H1 (cell line): ENCODE measurements at regions not wholly inside any gene's neighbourhood (a gene's known extent, or its start where the extent isn't known, plus 50 kb on each side); places are given as distances from the start of the nearest gene placed in this dataset.

Source experiments
- CTCF ChIA-PET: fragments of 300-600 bp; sonication (Branson Sonifier 250); formaldehyde crosslinking; loops from one replicate; lab custom pipeline; 2021; ENCODE audit not compliant: partially characterized antibody; lab: Charles Lee
- POLR2A ChIA-PET: fragments of 300-600 bp; sonication (Branson Sonifier 250); formaldehyde crosslinking; loops from one replicate; lab custom pipeline; 2021; ENCODE audit warnings: inconsistent platforms; ENCODE audit not compliant: partially characterized antibody; lab: Charles Lee
- DNase-seq, 2 experiments: peaks; one replicate each; pipeline versions ENCODE4 v3.0.0 to v3.0.0-alpha.2; 2010 to 2022; ENCODE audit warnings: low spot score in 2 of 2, low read depth in 1 of 2, mixed read lengths in 1 of 2
- FAIRE-seq: peaks from 2 replicates; lab custom pipeline; 2011; peaks lifted over from hg19 to GRCh38; lab: Jason Lieb, UNC
- H2AFZ ChIP-seq: 2 replicates; pipeline ENCODE4 v1.8.1; 2012; ENCODE audit warnings: low read length, inconsistent platforms
- H2AK5ac ChIP-seq: 2 replicates; pipeline ENCODE4 v1.6.1; 2013; ENCODE audit warnings: low read depth, low read length
- H2BK120ac ChIP-seq: replicated peaks from 2 replicates; pipeline ENCODE3; 2013; ENCODE audit warnings: low read depth, low read length, inconsistent platforms
- H2BK12ac ChIP-seq: 2 replicates; pipeline ENCODE4 v1.6.1; 2013; ENCODE audit warnings: low read depth, low read length
- H2BK15ac ChIP-seq: 2 replicates; pipeline ENCODE4 v1.6.1; 2013; ENCODE audit warnings: low read length
- H2BK20ac ChIP-seq: 2 replicates; pipeline ENCODE4 v1.6.1; 2013; ENCODE audit warnings: low read length
- H2BK5ac ChIP-seq: 2 replicates; pipeline ENCODE4 v1.6.1; 2013; ENCODE audit warnings: low read depth, low read length
- H3K14ac ChIP-seq: 2 replicates; pipeline ENCODE4 v1.6.1; 2013; ENCODE audit warnings: inconsistent platforms; ENCODE audit not compliant: insufficient read length
- H3K18ac ChIP-seq: 2 replicates; pipeline ENCODE4 v1.6.1; 2013; ENCODE audit warnings: low read length; ENCODE audit errors: extremely low read depth
- H3K23ac ChIP-seq: 2 replicates; pipeline ENCODE4 v1.6.1; 2013; ENCODE audit warnings: inconsistent platforms; ENCODE audit not compliant: insufficient read length
- H3K23me2 ChIP-seq: 2 replicates; pipeline ENCODE4 v1.6.1; 2013; ENCODE audit warnings: low read depth, low read length
- H3K27ac ChIP-seq: 2 replicates; pipeline ENCODE4 v1.6.1; 2011; ENCODE audit warnings: low read depth, low read length, inconsistent platforms
- H3K27me3 ChIP-seq, 4 experiments: replicated peaks in 1 of 4; 1 replicate in 1 of 4; 2 replicates in 3 of 4; pipeline versions ENCODE4 v1.6.1 to v1.8.1; 2011 to 2013; ENCODE audit warnings: low read length in 3 of 4, mild to moderate bottlenecking in 3 of 4, inconsistent platforms in 2 of 4, mixed read lengths in 2 of 4, moderate library complexity in 1 of 4; ENCODE audit not compliant: control insufficient read depth in 3 of 4, insufficient read depth in 3 of 4; ENCODE audit errors: extremely low read depth in 1 of 4
- H3K36me3 ChIP-seq, 4 experiments: 2 replicates each; pipeline versions ENCODE4 v1.6.1 to v1.8.1; 2011 to 2013; ENCODE audit warnings: mild to moderate bottlenecking in 4 of 4, low read length in 3 of 4, moderate library complexity in 2 of 4, control low read depth in 1 of 4, inconsistent platforms in 1 of 4; ENCODE audit not compliant: insufficient read depth in 4 of 4, control insufficient read depth in 2 of 4
- H3K4ac ChIP-seq: replicated peaks from 2 replicates; pipeline ENCODE3; 2013; ENCODE audit warnings: low read length, low read depth, mixed read lengths, inconsistent platforms; ENCODE audit not compliant: insufficient read length
- H3K4me1 ChIP-seq, 4 experiments: replicated peaks in 1 of 4; 1 replicate in 1 of 4; 2 replicates in 3 of 4; pipeline versions ENCODE4 v1.6.1 to v1.8.1; 2011 to 2013; ENCODE audit warnings: low read length in 3 of 4, inconsistent platforms in 2 of 4, mixed read lengths in 1 of 4; ENCODE audit not compliant: insufficient read depth in 4 of 4, control insufficient read depth in 3 of 4
- H3K4me2 ChIP-seq, 2 experiments: 2 replicates each; pipeline versions ENCODE4 v1.6.1 to v1.8.1; 2011 to 2013; ENCODE audit warnings: low read depth in 2 of 2, low read length in 2 of 2, control low read depth in 1 of 2, inconsistent platforms in 1 of 2, mild to moderate bottlenecking in 1 of 2; ENCODE audit not compliant: insufficient read depth in 1 of 2
- H3K4me3 ChIP-seq, 4 experiments: fragments of 200-600, 300-600 bp in 1 of 4; sonication (generic), shearing (Covaris generic), sonication (Bioruptor Twin) in 1 of 4; 2 replicates each; pipeline versions ENCODE4 v1.5.1 to v1.8.1; 2011 to 2016; ENCODE audit warnings: low read length in 4 of 4, low read depth in 3 of 4, control low read depth in 2 of 4, inconsistent platforms in 2 of 4, mild to moderate bottlenecking in 2 of 4, mixed read lengths in 1 of 4, moderate library complexity in 1 of 4; ENCODE audit not compliant: insufficient read depth in 2 of 4; ENCODE audit errors: extremely low read depth in 1 of 4
- H3K56ac ChIP-seq: replicated peaks from 2 replicates; pipeline ENCODE3; 2013; ENCODE audit warnings: low read depth, mild to moderate bottlenecking, mixed read lengths, low read length, inconsistent platforms; ENCODE audit not compliant: insufficient read length
- H3K79me1 ChIP-seq: 2 replicates; pipeline ENCODE4 v1.6.1; 2013; ENCODE audit warnings: low read depth, low read length, control low read depth
- H3K79me2 ChIP-seq, 2 experiments: 2 replicates each; pipeline versions ENCODE4 v1.6.1 to v1.8.1; 2012 to 2013; ENCODE audit warnings: low read length in 2 of 2, mild to moderate bottlenecking in 2 of 2, inconsistent platforms in 1 of 2; ENCODE audit not compliant: insufficient read depth in 2 of 2, control insufficient read depth in 1 of 2
- H3K9ac ChIP-seq, 4 experiments: replicated peaks in 1 of 4; 1 replicate in 1 of 4; 2 replicates in 3 of 4; pipeline versions ENCODE4 v1.6.1 to v1.8.1; 2011 to 2013; ENCODE audit warnings: low read depth in 3 of 4, low read length in 3 of 4, control low read depth in 2 of 4, mild to moderate bottlenecking in 2 of 4, moderate library complexity in 2 of 4, inconsistent platforms in 1 of 4; ENCODE audit errors: extremely low read depth in 1 of 4
- H3K9me3 ChIP-seq, 2 experiments: 2 replicates each; pipeline versions ENCODE4 v1.6.1 to v1.8.1; 2012 to 2013; ENCODE audit warnings: mild to moderate bottlenecking in 2 of 2, moderate library complexity in 2 of 2, control low read depth in 1 of 2, inconsistent platforms in 1 of 2, low read depth in 1 of 2, low read length in 1 of 2, mixed read lengths in 1 of 2; ENCODE audit not compliant: insufficient read depth in 2 of 2
- H4K20me1 ChIP-seq, 2 experiments: replicated peaks in 1 of 2; 2 replicates each; pipeline versions ENCODE3 to v1.8.1; 2011 to 2013; ENCODE audit warnings: inconsistent platforms in 2 of 2, low read length in 2 of 2, mild to moderate bottlenecking in 1 of 2; ENCODE audit not compliant: insufficient read depth in 2 of 2, control insufficient read depth in 1 of 2
- H4K5ac ChIP-seq: 2 replicates; pipeline ENCODE4 v1.6.1; 2013; ENCODE audit warnings: low read length, low read depth, mixed read lengths, inconsistent platforms; ENCODE audit not compliant: insufficient read length
- H4K8ac ChIP-seq: 2 replicates; pipeline ENCODE4 v1.8.0; 2013; ENCODE audit warnings: mild to moderate bottlenecking, moderate library complexity, low read length, inconsistent platforms; ENCODE audit not compliant: insufficient read depth; ENCODE audit errors: extremely low read depth
- H4K91ac ChIP-seq: replicated peaks from 2 replicates; pipeline ENCODE3; 2013; ENCODE audit warnings: low read length, mixed read lengths, inconsistent platforms; ENCODE audit not compliant: insufficient read length
- EZH2 ChIP-seq: fragments of 200-600 bp; sonication (generic); IDR thresholded peaks from 2 replicates; pipeline ENCODE4 v1.7.1; 2012; ENCODE audit warnings: low read depth, mild to moderate bottlenecking, moderate library complexity, low read length, inconsistent platforms; ENCODE audit not compliant: severe bottlenecking
- GABPA ChIP-seq: IDR thresholded peaks from 2 replicates; pipeline ENCODE4 v1.6.1; 2011; ENCODE audit warnings: mild to moderate bottlenecking, low read length, moderate library complexity, borderline replicate concordance; ENCODE audit not compliant: insufficient read depth
- GTF2F1 ChIP-seq: IDR thresholded peaks from 2 replicates; pipeline ENCODE4 v1.6.1; 2012; ENCODE audit warnings: low read depth, low read length, improper control_type of control experiment, borderline replicate concordance
- KDM1A ChIP-seq: fragments of 200-600, 300-600 bp; sonication (generic); IDR thresholded peaks from 2 replicates; pipeline ENCODE4 v1.7.1; 2016; ENCODE audit warnings: mild to moderate bottlenecking, low read length, borderline replicate concordance
- KDM4A ChIP-seq: IDR thresholded peaks from one replicate; pipeline ENCODE4 v1.7.1; 2012; ENCODE audit warnings: low read depth, mild to moderate bottlenecking, moderate library complexity, low read length, inconsistent platforms; ENCODE audit not compliant: severe bottlenecking
- NRF1 ChIP-seq: IDR thresholded peaks from 2 replicates; pipeline ENCODE4 v1.6.1; 2011; ENCODE audit warnings: mild to moderate bottlenecking, low read depth, low read length, improper control_type of control experiment
- PHF8 ChIP-seq: fragments of 200-600 bp; sonication (generic); conservative IDR thresholded peaks from 2 replicates; pipeline ENCODE4 v1.7.1; 2012; ENCODE audit warnings: low read depth, mild to moderate bottlenecking, inconsistent platforms, low read length, moderate library complexity
- POLR2A ChIP-seq, 2 experiments: IDR thresholded peaks; 1 replicate in 1 of 2; 2 replicates in 1 of 2; pipeline ENCODE4 v1.6.1; 2011; ENCODE audit warnings: low read depth in 2 of 2, low read length in 2 of 2, mild to moderate bottlenecking in 2 of 2; ENCODE audit errors: control extremely low read depth in 1 of 2
- POLR2AphosphoS5 ChIP-seq: IDR thresholded peaks from 2 replicates; pipeline ENCODE4 v1.6.1; 2011; ENCODE audit warnings: low read depth, low read length
- RBBP5 ChIP-seq: IDR thresholded peaks from 2 replicates; pipeline ENCODE4 v1.7.1; 2012; ENCODE audit warnings: low read depth, mild to moderate bottlenecking, inconsistent platforms, low read length, moderate library complexity, borderline replicate concordance
- SUZ12 ChIP-seq: fragments of 200-600 bp; sonication (generic); IDR thresholded peaks from 2 replicates; pipeline ENCODE4 v1.6.1; 2012; ENCODE audit warnings: mild to moderate bottlenecking, inconsistent platforms, low read length, moderate library complexity, mixed read lengths
- TAF1 ChIP-seq: IDR thresholded peaks from 2 replicates; pipeline ENCODE4 v1.6.1; 2011; ENCODE audit warnings: mild to moderate bottlenecking, low read depth, low read length
- WGBS, 2 experiments: shearing (Covaris generic) in 1 of 2; methylation state at CpG; one replicate each; pipeline versions ENCODE4 v1.1.6 to v1.1.7; 2013 to 2015; ENCODE audit warnings: low lambda C conversion rate in 2 of 2, mixed read lengths in 2 of 2, inconsistent platforms in 1 of 2, low coverage in 1 of 2, missing lambda C conversion rate in 1 of 2; ENCODE audit not compliant: insufficient replicate concordance in 2 of 2, insufficient coverage in 1 of 2, insufficient read length in 1 of 2; ENCODE audit errors: extremely low coverage in 1 of 2, missing lambda C conversion rate in 1 of 2; 5-methylcytosine and 5-hydroxymethylcytosine counted together
- TF ChIP-seq, protein P1 (sequence below): IDR thresholded peaks from 2 replicates; pipeline ENCODE4 v1.6.1; 2012; ENCODE audit warnings: inconsistent platforms

DNA sequence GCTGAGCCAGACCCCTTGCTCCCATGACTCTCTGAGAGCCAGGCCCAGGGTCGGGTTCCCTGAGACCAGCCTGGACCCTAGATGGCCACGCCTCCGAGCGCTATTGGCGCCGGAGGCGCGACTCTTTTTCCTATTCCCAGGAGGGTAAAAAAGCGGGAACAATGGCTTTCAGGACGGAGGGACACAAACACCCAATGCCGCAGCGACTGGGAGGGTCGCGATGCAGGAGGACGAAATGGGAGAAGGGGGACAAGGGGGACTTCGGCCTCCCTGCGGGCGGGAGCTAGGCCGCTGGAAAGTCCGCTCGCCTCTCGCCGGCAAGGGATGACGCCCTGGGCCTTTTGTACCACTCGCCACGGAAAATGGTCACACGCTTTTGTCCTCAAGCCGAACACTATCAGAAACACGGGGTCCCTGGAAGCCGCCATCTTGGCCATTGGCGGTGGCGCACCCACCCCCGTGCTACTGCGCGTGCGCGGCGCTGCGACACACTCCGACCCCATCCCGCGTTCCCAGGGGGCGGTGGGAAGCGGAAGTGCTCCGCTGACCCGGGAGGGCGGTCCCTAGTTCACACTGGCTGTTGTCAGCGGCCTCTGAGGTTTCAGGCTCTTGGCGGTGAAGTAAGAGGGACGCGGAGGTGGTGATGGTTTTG lies 98.4 kb downstream of the ZNF674 start:
- Histone ChIP-seq H3K79me1 (no peaks in the 10 kb centered on the region), H3K27ac (peak overlapping the region; percentile 98), H3K9ac (peak overlapping the region; percentile 88 to 97 (median 91)), H3K4me1 (peaks cover 0 to 3% (median 1%) of the 10 kb centered on the region in 4 experiments; a peak in 2 of 7 replicates), H4K20me1 (no peaks in the 10 kb centered on the region), H4K91ac (peak overlapping the region; percentile 94), H3K36me3 (peaks cover 0 to 10% (median 0%) of the 10 kb centered on the region in 4 experiments; a peak in 1 of 8 replicates), H2BK120ac (no peak overlapping the region), H2BK15ac (no peak overlapping the region), H3K18ac (peak overlapping the region; percentile 83), H2BK20ac (no peak overlapping the region), H3K23ac (no peak overlapping the region), H3K23me2 (peaks cover 2% of the 10 kb centered on the region; the same call in 1 of the 2 replicates), H3K27me3 (no peaks in the 10 kb centered on the region), H4K5ac (peak overlapping the region; percentile 83), H3K4ac (peak overlapping the region; percentile 96), H2BK12ac (no peak overlapping the region), H3K4me3 (peak overlapping the region; percentile 72 to 90 (median 76)), H4K8ac (peak overlapping the region; percentile 98; the same call in 1 of the 2 replicates), H2AK5ac (no peak overlapping the region), H3K4me2 (peak overlapping the region; percentile 74 to 76), H3K56ac (peak overlapping the region; percentile 84), H3K79me2 (peaks cover 0 to 7% of the 10 kb centered on the region in 2 experiments; a peak in 1 of 4 replicates), H3K14ac (no peak overlapping the region), H3K9me3 (no peaks in the 10 kb centered on the region), H2AFZ (peak overlapping the region; percentile 95), H2BK5ac (peak overlapping the region; percentile 92)
- 0% methylated on average over 5 of the region's 51 CpGs; no CpG with 5 or more reads in 1 of the 2 experiments for WGBS, 2 experiments
- ChIA-PET POLR2A (interaction anchor here (1.2 to 1.5 kb wide), 2 partner anchors 12 to 28 kb away, joined by 3 read pairs; no protein-coding TSS in a partner anchor), CTCF (no interaction called here)
- FAIRE-seq = no peak
- peak; percentile 39 to 84 for DNase-seq
- TF ChIP-seq EZH2 (no peak), SUZ12 (no peak), RBBP5 (no peak), NRF1 (peak; percentile 47), POLR2AphosphoS5 (peak; percentile 78), GABPA (no peak), GTF2F1 (no peak), POLR2A (IDR thresholded peaks at IDR 0.05; ENCODE audit: control extremely low read depth in 1 of 2, low read depth in 2 of 2, low read length in 2 of 2) (peak; percentile 67 to 95), PHF8 (peak; percentile 81), KDM4A (no peak), TAF1 (peak; percentile 81), KDM1A (no peak)
- TF ChIP-seq, protein P1, sequence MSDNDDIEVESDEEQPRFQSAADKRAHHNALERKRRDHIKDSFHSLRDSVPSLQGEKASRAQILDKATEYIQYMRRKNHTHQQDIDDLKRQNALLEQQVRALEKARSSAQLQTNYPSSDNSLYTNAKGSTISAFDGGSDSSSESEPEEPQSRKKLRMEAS = peak; percentile 35; the same call in 1 of the 2 replicates
